GM12873 (cell line): ENCODE measurements at regions not wholly inside any gene's neighbourhood (a gene's known extent, or its start where the extent isn't known, plus 50 kb on each side); places are given as distances from the start of the nearest gene placed in this dataset.

ENCODE experiments used
- CTCF ChIP-seq: IDR thresholded peaks from 2 replicates; pipeline ENCODE4 v1.5.1; 2012; ENCODE audit warnings: low read depth, mild to moderate bottlenecking, moderate library complexity, low read length, control low read depth; ENCODE audit not compliant: insufficient read depth; ENCODE audit errors: missing control alignments

- TF ChIP-seq CTCF: no peak
Measured at GRCh38 chr6:137746264-137746663, 120.8 kb upstream of the TNFAIP3 start.

- TF ChIP-seq CTCF: no peak
Measured at GRCh38 chr6:137749696-137750211, 117.3 kb upstream of the TNFAIP3 start.

GRCh38 chr6:137750297-137750696 is 116.8 kb upstream of the TNFAIP3 start:
- no peak for TF ChIP-seq CTCF

GRCh38 chr6:137751768-137752560 is 115.1 kb upstream of the TNFAIP3 start:
- no peak for TF ChIP-seq CTCF

GRCh38 chr6:137754366-137754765 is 112.7 kb upstream of the TNFAIP3 start:
- no peak for TF ChIP-seq CTCF

- no peak for TF ChIP-seq CTCF
Measured at GRCh38 chr6:137754866-137755265, 112.2 kb upstream of the TNFAIP3 start.

- no peak for TF ChIP-seq CTCF
Measured at GRCh38 chr6:137755284-137755683, 111.8 kb upstream of the TNFAIP3 start.
